ENCODE measurements at regions not wholly inside any gene's neighbourhood (a gene's known extent, or its start where the extent isn't known, plus 50 kb on each side); places are given as distances from the start of the nearest gene placed in this dataset.

- H3K36me3 Mint-ChIP-seq = no peaks in the 10 kb centered on the region
- DNase-seq (ENCODE audit: low spot score in 2 of 2, unreplicated experiment in 2 of 2) = no peak
- no peak overlapping the region for H3K4me3 Mint-ChIP-seq
- no peaks in the 10 kb centered on the region for H3K27me3 Mint-ChIP-seq (ENCODE audit: low read depth)
- TF ChIP-seq, protein P1, sequence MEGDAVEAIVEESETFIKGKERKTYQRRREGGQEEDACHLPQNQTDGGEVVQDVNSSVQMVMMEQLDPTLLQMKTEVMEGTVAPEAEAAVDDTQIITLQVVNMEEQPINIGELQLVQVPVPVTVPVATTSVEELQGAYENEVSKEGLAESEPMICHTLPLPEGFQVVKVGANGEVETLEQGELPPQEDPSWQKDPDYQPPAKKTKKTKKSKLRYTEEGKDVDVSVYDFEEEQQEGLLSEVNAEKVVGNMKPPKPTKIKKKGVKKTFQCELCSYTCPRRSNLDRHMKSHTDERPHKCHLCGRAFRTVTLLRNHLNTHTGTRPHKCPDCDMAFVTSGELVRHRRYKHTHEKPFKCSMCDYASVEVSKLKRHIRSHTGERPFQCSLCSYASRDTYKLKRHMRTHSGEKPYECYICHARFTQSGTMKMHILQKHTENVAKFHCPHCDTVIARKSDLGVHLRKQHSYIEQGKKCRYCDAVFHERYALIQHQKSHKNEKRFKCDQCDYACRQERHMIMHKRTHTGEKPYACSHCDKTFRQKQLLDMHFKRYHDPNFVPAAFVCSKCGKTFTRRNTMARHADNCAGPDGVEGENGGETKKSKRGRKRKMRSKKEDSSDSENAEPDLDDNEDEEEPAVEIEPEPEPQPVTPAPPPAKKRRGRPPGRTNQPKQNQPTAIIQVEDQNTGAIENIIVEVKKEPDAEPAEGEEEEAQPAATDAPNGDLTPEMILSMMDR (IDR thresholded peaks at IDR 0.05; ENCODE audit: unreplicated experiment) = no peak
- no peak overlapping the region for H3K27ac Mint-ChIP-seq
- H3K4me1 Mint-ChIP-seq = no peaks in the 10 kb centered on the region
- H3K9me3 Mint-ChIP-seq = no peaks in the 10 kb centered on the region
Measured at GRCh38 chr11:25988178-25988577, 343.8 kb upstream of the ANO3 start.

DNA sequence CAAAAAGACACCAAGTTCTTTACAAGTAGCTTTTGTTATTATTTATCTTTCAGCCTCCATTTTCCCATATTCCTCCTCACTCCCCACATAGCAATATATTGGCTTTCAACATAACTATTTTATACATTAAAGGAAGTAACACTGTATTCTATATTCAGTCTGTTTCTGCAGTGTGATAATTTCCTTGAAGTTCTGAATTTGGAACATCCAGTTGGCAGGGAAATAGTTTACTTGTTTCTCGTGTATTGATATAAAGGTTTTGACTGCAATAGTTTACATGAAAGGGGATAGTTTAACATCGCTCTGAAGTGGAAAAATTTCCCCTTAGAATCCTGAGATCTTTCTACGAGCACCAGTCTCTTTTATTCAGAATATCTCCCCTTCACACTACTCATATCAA lies 341.5 kb upstream of the ANO3 start:
- DNase-seq (ENCODE audit: low spot score in 2 of 2, unreplicated experiment in 2 of 2) = no peak
- TF ChIP-seq, protein P1 (IDR thresholded peaks at IDR 0.05; ENCODE audit: unreplicated experiment) = no peak
- no peaks in the 10 kb centered on the region for H3K27me3 Mint-ChIP-seq (ENCODE audit: low read depth)
- H3K4me3 Mint-ChIP-seq = no peak overlapping the region
- H3K4me1 Mint-ChIP-seq = peaks cover 5% of the 10 kb centered on the region
- H3K27ac Mint-ChIP-seq = no peak overlapping the region
- no peaks in the 10 kb centered on the region for H3K9me3 Mint-ChIP-seq
- H3K36me3 Mint-ChIP-seq = no peaks in the 10 kb centered on the region

GRCh38 chr11:25991476-25991875 lies 340.5 kb upstream of the ANO3 start:
- no peaks in the 10 kb centered on the region for H3K36me3 Mint-ChIP-seq
- H3K4me3 Mint-ChIP-seq = no peak overlapping the region
- TF ChIP-seq, protein P1 (IDR thresholded peaks at IDR 0.05; ENCODE audit: unreplicated experiment) = no peak
- no peak for DNase-seq (ENCODE audit: low spot score in 2 of 2, unreplicated experiment in 2 of 2)
- H3K27me3 Mint-ChIP-seq (ENCODE audit: low read depth) = no peaks in the 10 kb centered on the region
- H3K9me3 Mint-ChIP-seq = no peaks in the 10 kb centered on the region
- H3K27ac Mint-ChIP-seq = no peak overlapping the region
- H3K4me1 Mint-ChIP-seq = peaks cover 5% of the 10 kb centered on the region

DNA sequence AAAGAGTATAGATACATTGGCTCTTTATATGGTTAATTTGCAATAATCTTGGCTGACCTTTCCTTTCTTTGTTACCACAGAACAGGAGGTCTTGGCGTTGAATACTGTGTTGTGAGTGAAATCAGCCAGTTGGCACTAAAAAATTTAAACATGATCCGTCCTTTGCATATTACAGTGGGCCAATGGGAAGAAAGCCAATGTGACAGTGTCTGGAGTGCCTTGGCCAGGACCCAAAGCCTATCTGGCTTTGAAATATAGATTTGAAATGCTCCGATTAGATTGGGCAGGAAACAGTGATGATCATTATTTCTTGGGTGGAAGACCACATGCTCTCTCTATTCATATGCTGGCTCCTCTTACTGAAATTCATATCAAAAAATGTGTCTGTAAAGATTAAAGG lies 339.6 kb upstream of the ANO3 start:
- no peak overlapping the region for H3K27ac Mint-ChIP-seq

GRCh38 chr11:25993016-25993415 lies 338.9 kb upstream of the ANO3 start:
- Mint-ChIP-seq H3K9me3 (no peaks in the 10 kb centered on the region), H3K4me3 (no peak overlapping the region), H3K4me1 (peaks cover 5% of the 10 kb centered on the region), H3K36me3 (no peaks in the 10 kb centered on the region), H3K27me3 (ENCODE audit: low read depth) (no peaks in the 10 kb centered on the region), H3K27ac (no peak overlapping the region)
- no peak for DNase-seq (ENCODE audit: low spot score in 2 of 2, unreplicated experiment in 2 of 2)
- TF ChIP-seq, protein P1 (IDR thresholded peaks at IDR 0.05; ENCODE audit: unreplicated experiment) = no peak

More for the DNA sequence above, 339.6 kb upstream of the ANO3 start:
- DNase-seq (ENCODE audit: low spot score in 2 of 2, unreplicated experiment in 2 of 2) = no peak
- Mint-ChIP-seq H3K4me3 (no peak overlapping the region), H3K4me1 (peaks cover 5% of the 10 kb centered on the region), H3K27me3 (ENCODE audit: low read depth) (no peaks in the 10 kb centered on the region), H3K36me3 (no peaks in the 10 kb centered on the region), H3K9me3 (no peaks in the 10 kb centered on the region)
- TF ChIP-seq, protein P1 (IDR thresholded peaks at IDR 0.05; ENCODE audit: unreplicated experiment) = no peak

DNA sequence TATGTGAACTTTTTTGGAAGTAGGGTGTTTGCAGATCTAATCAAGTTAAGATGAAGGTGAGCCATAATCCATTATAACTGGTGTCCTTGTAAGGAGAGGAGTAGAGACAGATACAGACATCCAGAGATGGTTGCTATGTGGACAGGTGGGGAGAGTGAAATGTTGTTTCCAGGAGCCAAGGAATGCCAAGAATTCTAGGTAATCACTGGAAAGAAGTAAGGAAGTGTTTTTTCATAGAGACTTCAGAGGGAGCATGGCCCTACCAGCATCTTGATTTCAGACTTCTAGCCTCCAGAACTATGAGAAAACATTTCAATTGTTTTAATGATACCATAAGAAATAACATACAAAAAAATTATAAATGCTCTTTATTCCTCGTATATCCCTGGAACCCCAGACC lies 320.5 kb upstream of the ANO3 start:
- no peak for DNase-seq (ENCODE audit: low spot score in 2 of 2, unreplicated experiment in 2 of 2)
- H3K27me3 Mint-ChIP-seq (ENCODE audit: low read depth) = no peaks in the 10 kb centered on the region
- H3K4me1 Mint-ChIP-seq = peaks cover 20% of the 10 kb centered on the region
- no peaks in the 10 kb centered on the region for H3K36me3 Mint-ChIP-seq
- peak overlapping the region; percentile 60 for H3K27ac Mint-ChIP-seq
- peaks cover 4% of the 10 kb centered on the region for H3K9me3 Mint-ChIP-seq
- TF ChIP-seq, protein P1 (IDR thresholded peaks at IDR 0.05; ENCODE audit: unreplicated experiment) = no peak
- H3K4me3 Mint-ChIP-seq = no peak overlapping the region
